ENCODE measurements at regions not wholly inside any gene's neighbourhood (a gene's known extent, or its start where the extent isn't known, plus 50 kb on each side); places are given as distances from the start of the nearest gene placed in this dataset.

DNA sequence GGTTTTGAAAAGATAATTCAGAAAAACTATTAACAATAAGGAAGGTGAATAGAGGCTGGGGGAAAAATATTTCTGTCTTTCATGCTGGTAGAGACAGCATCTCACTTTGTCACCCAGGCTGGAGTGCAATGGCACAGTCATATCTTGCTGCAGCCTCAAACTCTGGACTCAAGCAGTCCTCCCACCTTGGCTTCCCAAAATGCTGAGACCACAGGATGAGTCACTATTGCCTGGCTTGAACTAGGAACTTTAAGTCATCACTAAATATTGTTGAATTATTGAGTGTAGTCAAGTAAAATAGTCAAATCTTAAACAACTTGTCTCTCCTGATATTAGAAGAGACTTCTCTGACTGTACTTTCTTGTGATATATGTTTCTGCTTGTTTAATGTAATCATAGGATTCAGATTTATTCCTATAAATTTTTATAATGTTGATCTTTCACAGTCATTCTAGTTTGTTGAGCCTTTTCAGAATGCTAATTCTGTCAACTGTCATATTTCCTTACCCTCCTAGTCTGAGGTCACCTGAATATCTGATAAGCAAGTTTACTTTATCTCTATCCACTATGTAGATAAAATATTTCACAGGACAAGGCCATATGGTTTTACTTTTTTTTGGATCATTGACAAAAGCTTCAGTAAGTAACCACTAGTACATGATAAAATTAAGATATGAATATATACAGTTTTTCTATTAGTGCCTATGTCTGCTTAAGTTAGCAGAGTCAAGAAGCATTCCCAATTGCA lies 1696.5 kb downstream of the MAT2B start:
- H4K20me1 ChIP-seq (replicated peaks; ENCODE audit: control insufficient read depth, extremely low read depth, insufficient read depth, low read length) = no peaks in the 10 kb centered on the region
- H3K9me3 ChIP-seq (replicated peaks; ENCODE audit: control insufficient read depth, insufficient read depth, low read length) = no peaks in the 10 kb centered on the region
- no peak overlapping the region for H3K4me3 ChIP-seq (replicated peaks in 1 of 3; ENCODE audit: insufficient read depth in 1 of 3, low read depth in 1 of 3, low read length in 3 of 3)
- TF ChIP-seq EZH2 (IDR thresholded peaks at IDR 0.05; ENCODE audit: borderline replicate concordance, low read depth, low read length, severe bottlenecking) = no peak
- TF ChIP-seq MAX (IDR thresholded peaks at IDR 0.05; ENCODE audit: insufficient read depth, insufficient read length) = no peak
- TF ChIP-seq GATA2 (IDR thresholded peaks at IDR 0.05; ENCODE audit: insufficient read depth, insufficient read length, low read depth, low read length) = no peak
- TF ChIP-seq POLR2AphosphoS5 (IDR thresholded peaks at IDR 0.05; ENCODE audit: insufficient read depth, low read depth, low read length) = no peak
- no peaks in the 10 kb centered on the region for H3K4me1 ChIP-seq (ENCODE audit: control insufficient read depth, extremely low read depth, insufficient read depth, low read length)
- DNase-seq (ENCODE audit: low read depth, low spot score) (no peak), FAIRE-seq (no peak)
- H3K36me3 ChIP-seq (ENCODE audit: control insufficient read depth in 2 of 2, extremely low read depth in 1 of 2, insufficient read depth in 2 of 2, low read length in 2 of 2) = no peaks in the 10 kb centered on the region
- H3K9ac ChIP-seq (replicated peaks; ENCODE audit: extremely low read depth, insufficient read depth, low read length) = no peak overlapping the region
- H3K4me2 ChIP-seq (ENCODE audit: insufficient read depth, low read length) = no peak overlapping the region
- no peaks in the 10 kb centered on the region for H3K9me1 ChIP-seq (replicated peaks; ENCODE audit: control insufficient read depth, extremely low read depth, insufficient read depth, low read length)
- ChIA-PET POLR2A (no interaction called here), CTCF (no interaction called here)
- no peak overlapping the region for H3K27ac ChIP-seq (ENCODE audit: insufficient read depth, low read depth, low read length)
- intact Hi-C loops (cut with micrococcal nuclease) (no loop called here), dilution Hi-C loops (cut with MboI; ENCODE audit: extremely low pct_ligation_motif_present, low sequenced_read_pairs) (no loop called here)
- H3K79me2 ChIP-seq (ENCODE audit: control insufficient read depth, insufficient read depth, low read length) = no peaks in the 10 kb centered on the region
- H2AFZ ChIP-seq (ENCODE audit: low read depth, low read length) = no peak overlapping the region
- H3K27me3 ChIP-seq (ENCODE audit: control insufficient read depth in 2 of 2, insufficient read depth in 2 of 2, low read length in 2 of 2) = no peaks in the 10 kb centered on the region
- no TSS peak for BruUV-seq (replicated peaks)

DNA sequence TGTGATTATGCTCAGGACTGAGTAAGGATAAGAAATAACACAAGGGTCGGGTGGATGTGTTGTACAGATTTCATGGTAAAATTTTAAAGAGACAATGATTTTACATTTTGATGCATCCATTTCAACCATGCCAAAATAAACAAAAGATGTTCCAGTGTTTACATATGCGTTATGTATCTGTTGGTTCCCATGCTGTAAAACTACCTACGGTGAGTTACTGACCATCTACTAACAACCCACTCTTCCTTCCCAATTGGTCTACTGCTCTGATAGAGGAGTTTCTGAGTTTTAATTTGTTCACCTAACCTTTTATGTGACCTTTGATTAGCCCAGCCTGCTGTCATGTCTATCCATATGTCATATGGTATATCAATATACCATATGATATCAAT lies 1697.1 kb downstream of the MAT2B start:
- DNase-seq (ENCODE audit: low read depth, low spot score) = no peak
- no peak overlapping the region for H2AFZ ChIP-seq (ENCODE audit: low read depth, low read length)
- no peaks in the 10 kb centered on the region for H4K20me1 ChIP-seq (replicated peaks; ENCODE audit: control insufficient read depth, extremely low read depth, insufficient read depth, low read length)
- no peak for FAIRE-seq
- no peak overlapping the region for H3K9ac ChIP-seq (replicated peaks; ENCODE audit: extremely low read depth, insufficient read depth, low read length)
- H3K4me3 ChIP-seq (replicated peaks in 1 of 3; ENCODE audit: insufficient read depth in 1 of 3, low read depth in 1 of 3, low read length in 3 of 3) = no peak overlapping the region
- H3K9me3 ChIP-seq (replicated peaks; ENCODE audit: control insufficient read depth, insufficient read depth, low read length) = no peaks in the 10 kb centered on the region
- no peaks in the 10 kb centered on the region for H3K9me1 ChIP-seq (replicated peaks; ENCODE audit: control insufficient read depth, extremely low read depth, insufficient read depth, low read length)
- no TSS peak for BruUV-seq (replicated peaks)
- POLR2A ChIA-PET = no interaction called here
- dilution Hi-C loops (cut with MboI; ENCODE audit: extremely low pct_ligation_motif_present, low sequenced_read_pairs) (no loop called here), intact Hi-C loops (cut with micrococcal nuclease) (no loop called here)
- no peaks in the 10 kb centered on the region for H3K27me3 ChIP-seq (ENCODE audit: control insufficient read depth in 2 of 2, insufficient read depth in 2 of 2, low read length in 2 of 2)
- no peak overlapping the region for H3K27ac ChIP-seq (ENCODE audit: insufficient read depth, low read depth, low read length)
- TF ChIP-seq FOS (IDR thresholded peaks at IDR 0.05; ENCODE audit: borderline replicate concordance, insufficient read depth, low read length) = no peak
- no peak for TF ChIP-seq JUN (IDR thresholded peaks at IDR 0.05; ENCODE audit: borderline replicate concordance, insufficient read depth, insufficient read length, low read depth)
- TF ChIP-seq MAX (IDR thresholded peaks at IDR 0.05; ENCODE audit: insufficient read depth, insufficient read length) = no peak
- no peak for TF ChIP-seq GATA2 (IDR thresholded peaks at IDR 0.05; ENCODE audit: insufficient read depth, insufficient read length, low read depth, low read length)
- TF ChIP-seq EZH2 (IDR thresholded peaks at IDR 0.05; ENCODE audit: borderline replicate concordance, low read depth, low read length, severe bottlenecking) = no peak
- no peak for TF ChIP-seq POLR2AphosphoS5 (IDR thresholded peaks at IDR 0.05; ENCODE audit: insufficient read depth, low read depth, low read length)
- TF ChIP-seq POLR2A (IDR thresholded peaks at IDR 0.05; ENCODE audit: low read depth, low read length) = no peak
- TF ChIP-seq CTCF (IDR thresholded peaks at IDR 0.05; ENCODE audit: extremely low read depth in 1 of 2, insufficient read depth in 1 of 2, low read depth in 1 of 2, low read length in 2 of 2) = no peak
- no peak for TF ChIP-seq MYC (IDR thresholded peaks at IDR 0.05; ENCODE audit: low read depth, low read length)
- no peaks in the 10 kb centered on the region for H3K79me2 ChIP-seq (ENCODE audit: control insufficient read depth, insufficient read depth, low read length)
- no peak overlapping the region for H3K4me2 ChIP-seq (ENCODE audit: insufficient read depth, low read length)
- H3K36me3 ChIP-seq (ENCODE audit: control insufficient read depth in 2 of 2, extremely low read depth in 1 of 2, insufficient read depth in 2 of 2, low read length in 2 of 2) = no peaks in the 10 kb centered on the region
- no peaks in the 10 kb centered on the region for H3K4me1 ChIP-seq (ENCODE audit: control insufficient read depth, extremely low read depth, insufficient read depth, low read length)
- CTCF ChIA-PET = no interaction called here

Data from endothelial cell of umbilical vein (primary cell).